ENCODE measurements at regions not wholly inside any gene's neighbourhood (a gene's known extent, or its start where the extent isn't known, plus 50 kb on each side); places are given as distances from the start of the nearest gene placed in this dataset.
"Not testable (repeated sequence)": the region's sequence is repeated elsewhere in the genome, so short reads cannot be mapped to it uniquely, and the experiment has no call there.

GRCh38 chr18:30175061-30175574 lies 867.4 kb downstream of the DSC3 start:
- DNase-seq (ENCODE audit: low spot score): peak; percentile 5

- DNase-seq (ENCODE audit: low spot score): no peak
Observed at GRCh38 chr18:30163573-30163972, 879.0 kb downstream of the DSC3 start.

- no peak for DNase-seq (ENCODE audit: low spot score)
Observed at GRCh38 chr18:30160124-30160523, 882.4 kb downstream of the DSC3 start.

GRCh38 chr18:30150586-30151250 lies 891.8 kb downstream of the DSC3 start:
- no peak for DNase-seq (ENCODE audit: low spot score)

- DNase-seq (ENCODE audit: low spot score): no peak
Observed at GRCh38 chr18:30149585-30149984, 893.0 kb downstream of the DSC3 start.

GRCh38 chr18:30142870-30143269 lies 899.7 kb downstream of the DSC3 start:
- DNase-seq (ENCODE audit: low spot score): no peak

- no peak for DNase-seq (ENCODE audit: low spot score)
Observed at GRCh38 chr18:30142248-30142647, 900.3 kb downstream of the DSC3 start.

GRCh38 chr18:30141506-30141905 lies 901.0 kb downstream of the DSC3 start:
- DNase-seq (ENCODE audit: low spot score): not testable (repeated sequence)

GRCh38 chr18:30139631-30140287 lies 902.8 kb downstream of the DSC3 start:
- no peak for DNase-seq (ENCODE audit: low spot score)

GRCh38 chr18:30135938-30136337 lies 906.6 kb downstream of the DSC3 start:
- DNase-seq (ENCODE audit: low spot score): no peak

GRCh38 chr18:30134020-30134419 lies 908.5 kb downstream of the DSC3 start:
- DNase-seq (ENCODE audit: low spot score): no peak

- no peak for DNase-seq (ENCODE audit: low spot score)
Observed at GRCh38 chr18:30132959-30133358, 909.6 kb downstream of the DSC3 start.

- DNase-seq (ENCODE audit: low spot score): no peak
Observed at GRCh38 chr18:30121397-30121796, 921.1 kb downstream of the DSC3 start.

- DNase-seq (ENCODE audit: low spot score): no peak
Observed at GRCh38 chr18:30113454-30113853, 929.1 kb downstream of the DSC3 start.

- no peak for DNase-seq (ENCODE audit: low spot score)
Observed at GRCh38 chr18:30106356-30106755, 936.2 kb downstream of the DSC3 start.

GRCh38 chr18:30103881-30104280 lies 938.7 kb downstream of the DSC3 start:
- DNase-seq (ENCODE audit: low spot score): no peak

GRCh38 chr18:30096796-30097195 lies 945.7 kb downstream of the DSC3 start:
- DNase-seq (ENCODE audit: low spot score): no peak

- no peak for DNase-seq (ENCODE audit: low spot score)
Observed at GRCh38 chr18:30094556-30094955, 948.0 kb downstream of the DSC3 start.

- DNase-seq (ENCODE audit: low spot score): no peak
Observed at GRCh38 chr18:30093376-30093775, 949.2 kb downstream of the DSC3 start.

- no peak for DNase-seq (ENCODE audit: low spot score)
Observed at GRCh38 chr18:30088238-30089015, 954.1 kb downstream of the DSC3 start.

- DNase-seq (ENCODE audit: low spot score): no peak
Observed at GRCh38 chr18:30086351-30086750, 956.2 kb downstream of the DSC3 start.

- no peak for DNase-seq (ENCODE audit: low spot score)
Observed at GRCh38 chr18:30081122-30081521, 961.4 kb downstream of the DSC3 start.
